GM19438 (cell line): ENCODE measurements at regions not wholly inside any gene's neighbourhood (a gene's known extent, or its start where the extent isn't known, plus 50 kb on each side); places are given as distances from the start of the nearest gene placed in this dataset.
A peak's percentile ranks its signal among the peaks of the same experiment; 100 is the strongest.

ENCODE experiments used
- ATAC-seq: cut with Tn5 transposase; IDR thresholded peaks from one replicate; pipeline ENCODE4 v1.9.1; 2021; ENCODE audit warnings: low read depth; ENCODE audit not compliant: unreplicated experiment

DNA sequence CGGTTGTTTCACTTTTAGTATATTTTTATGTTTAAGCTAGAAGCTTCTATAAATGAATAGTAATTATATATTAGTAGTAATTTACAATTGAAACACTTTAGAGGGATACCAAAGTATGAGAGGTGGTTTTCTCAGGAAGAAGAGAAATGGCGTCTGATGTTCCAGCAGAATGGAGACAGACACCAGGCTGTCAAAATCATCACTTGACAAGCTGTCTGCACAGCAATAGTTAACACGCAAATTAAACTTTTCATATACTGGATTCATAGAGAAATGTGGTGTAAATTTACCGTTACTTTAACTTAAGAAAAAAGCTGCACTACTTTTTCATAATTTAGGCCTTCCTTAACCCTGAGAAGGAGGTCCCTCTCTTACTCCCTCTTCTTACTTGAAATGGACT lies 82.6 kb downstream of the FAM217A start:
- ATAC-seq = no peak

DNA sequence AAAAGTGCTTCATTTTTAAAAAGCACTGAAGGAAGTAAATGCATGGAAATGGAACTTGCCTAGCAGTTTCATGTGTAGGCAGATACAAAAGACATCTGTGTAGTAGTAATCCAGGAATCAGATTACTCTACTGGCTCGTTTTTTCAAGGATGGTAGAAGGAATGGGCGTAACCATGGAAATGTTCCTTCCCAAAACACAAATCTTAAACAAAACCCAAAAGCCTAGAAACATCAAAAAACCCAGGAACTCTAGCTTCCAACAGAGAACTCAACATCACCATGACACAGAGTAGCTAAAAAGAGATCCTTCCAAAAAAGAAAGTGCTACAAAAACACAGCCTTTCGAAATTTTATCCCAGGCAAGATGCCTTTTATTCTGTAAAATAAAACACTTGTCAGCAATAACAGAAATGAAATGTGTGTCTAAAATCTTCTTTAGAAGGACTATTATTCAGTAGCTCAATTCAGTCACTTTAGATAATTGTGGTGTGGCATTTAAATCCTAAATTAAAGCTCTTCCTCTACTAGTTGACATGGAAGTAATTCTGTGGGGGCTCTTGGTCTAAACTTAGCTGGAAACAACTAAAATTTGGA lies 81.7 kb downstream of the FAM217A start:
- ATAC-seq = no peak

DNA sequence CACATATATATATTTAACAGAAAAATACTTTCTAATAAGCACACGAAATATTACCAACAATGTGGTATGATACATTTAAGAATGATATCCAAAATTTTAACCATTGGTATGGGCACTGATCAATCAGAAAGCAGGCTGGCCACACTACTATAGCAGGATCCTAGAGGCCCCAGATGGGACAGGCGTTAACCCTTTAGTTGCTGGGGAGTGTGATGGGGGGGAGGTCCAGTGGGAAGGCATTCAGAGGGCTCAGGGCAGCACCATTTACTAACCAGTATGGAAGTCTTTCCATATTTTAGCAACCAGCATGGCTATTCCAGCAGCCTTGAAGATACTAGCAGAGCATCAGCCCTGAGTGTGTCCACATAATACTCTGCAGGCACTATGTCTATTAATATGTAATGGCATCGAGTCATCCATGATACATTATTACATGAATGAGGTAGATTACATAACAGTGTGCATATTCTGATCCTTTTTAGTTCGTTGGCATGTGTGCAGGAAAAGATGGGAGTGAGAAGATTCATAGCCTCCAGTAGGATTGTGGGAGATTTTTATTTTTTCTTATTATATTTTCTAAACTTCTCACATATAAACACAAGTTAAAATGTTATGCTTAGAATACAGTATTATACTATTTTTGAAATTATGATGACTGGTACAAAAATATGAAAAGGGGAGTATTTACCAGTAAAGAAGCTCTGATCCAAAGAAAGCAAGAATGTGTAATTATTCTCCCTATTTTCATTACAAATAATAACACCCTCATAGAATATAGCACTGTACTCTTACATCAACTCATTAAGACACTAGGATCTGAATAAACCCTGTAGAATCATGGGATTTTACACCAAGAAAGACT lies 78.9 kb downstream of the FAM217A start:
- no peak for ATAC-seq

DNA sequence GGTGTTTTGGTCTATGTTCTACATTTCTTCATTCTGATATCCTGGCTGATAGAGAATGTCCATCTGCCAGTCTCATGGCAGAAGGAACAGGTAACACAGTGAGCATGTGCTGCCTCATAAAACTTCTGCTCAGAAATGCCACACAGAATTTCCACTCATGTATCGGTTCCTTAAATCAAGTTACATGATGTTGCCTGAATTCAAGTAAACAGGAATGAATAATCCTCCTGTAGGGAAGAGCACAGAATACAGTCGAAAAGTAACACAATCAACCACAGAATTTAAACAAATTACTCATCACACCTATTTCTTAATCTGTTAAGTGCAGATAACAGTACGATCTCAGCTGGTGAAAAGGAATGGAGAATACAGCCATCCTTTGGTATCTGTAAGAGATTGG lies 74.7 kb downstream of the FAM217A start:
- no peak for ATAC-seq

DNA sequence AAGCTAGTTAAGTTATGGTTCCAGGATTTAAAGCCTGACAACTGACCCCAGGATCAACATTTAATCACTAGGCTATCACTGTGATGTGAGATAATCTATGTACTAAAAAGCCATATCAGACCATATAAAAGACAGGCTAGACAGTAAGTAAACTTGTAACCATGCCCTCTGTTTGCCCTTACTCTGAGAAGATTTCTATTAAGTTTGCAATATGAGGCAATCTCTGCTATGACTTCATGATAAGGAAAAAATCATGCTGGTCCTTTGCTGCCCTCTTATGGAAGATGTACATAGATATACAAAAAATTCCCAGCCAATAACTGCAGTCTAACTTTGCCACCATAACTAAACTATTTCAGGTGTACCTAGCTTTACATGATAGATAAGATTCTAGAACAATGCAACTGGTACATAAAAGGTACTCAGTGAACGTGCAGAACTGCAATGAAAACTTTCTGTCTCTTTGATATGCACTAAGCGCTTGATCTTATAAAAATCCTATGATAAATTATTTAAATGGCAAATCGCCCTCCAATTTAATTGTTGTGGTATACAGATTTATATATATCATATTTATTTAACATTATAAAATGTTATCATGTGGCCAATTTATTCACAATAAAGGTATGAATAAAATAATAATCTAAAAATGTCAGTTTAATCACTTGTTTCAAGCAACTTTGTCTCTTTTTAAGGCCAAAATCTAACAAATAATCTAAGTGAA lies 70.5 kb downstream of the FAM217A start:
- ATAC-seq = no peak

DNA sequence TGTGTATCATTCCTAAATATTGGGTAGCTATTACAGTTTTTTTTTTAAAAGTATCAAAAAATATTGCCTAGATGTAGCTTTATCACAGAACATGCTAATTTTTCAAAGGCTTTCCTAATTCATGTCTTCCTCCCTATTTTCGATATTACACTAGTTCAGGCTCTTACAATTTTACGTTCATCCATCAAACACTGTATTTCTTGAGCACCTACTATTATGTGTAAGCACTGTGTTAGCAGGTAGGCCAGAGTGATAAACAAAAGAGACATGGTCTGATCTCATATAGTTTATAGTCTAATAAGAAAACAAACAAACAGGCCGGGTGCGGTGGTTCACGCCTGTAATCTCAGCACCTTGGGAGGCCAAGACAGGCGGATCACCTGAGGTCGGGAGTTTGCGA lies 69.5 kb downstream of the FAM217A start:
- no peak for ATAC-seq

DNA sequence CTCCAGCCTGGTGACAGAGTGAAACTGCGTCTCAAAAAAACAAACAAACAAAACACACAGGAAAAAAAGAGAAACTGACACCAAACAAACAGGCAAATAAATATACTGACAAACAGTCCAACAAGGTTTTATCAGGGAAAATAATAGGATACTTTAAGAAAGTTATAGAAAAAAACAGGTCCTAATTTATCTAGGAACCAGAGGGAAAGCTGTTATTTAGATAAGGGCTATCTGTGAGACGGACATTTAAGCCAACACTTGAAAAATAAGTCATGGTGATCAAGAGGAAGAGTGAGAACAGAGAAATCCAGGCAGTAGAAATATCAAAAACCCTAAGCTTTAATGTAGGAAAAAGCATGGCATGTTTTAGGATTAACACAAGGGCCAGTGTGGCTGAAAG lies 68.9 kb downstream of the FAM217A start:
- ATAC-seq = no peak

DNA sequence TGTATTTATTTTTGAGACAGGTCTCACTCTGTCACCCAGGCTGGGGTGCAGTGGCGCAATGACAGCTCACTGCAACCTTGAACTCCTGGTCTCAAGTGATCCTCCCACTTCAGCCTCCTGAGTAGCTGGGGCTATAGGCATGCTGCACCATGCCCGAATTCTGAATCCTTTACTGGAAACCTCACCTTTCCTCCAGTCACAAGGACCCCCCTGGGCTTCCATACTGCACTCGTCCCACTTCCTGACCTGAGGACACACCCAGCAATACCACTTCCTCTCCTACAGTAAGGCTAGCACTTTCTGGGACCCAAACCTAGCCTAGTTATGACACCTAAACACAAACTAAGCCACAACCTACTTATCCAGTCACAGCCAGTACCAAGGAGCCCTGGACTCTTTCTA lies 68.2 kb downstream of the FAM217A start:
- no peak for ATAC-seq

DNA sequence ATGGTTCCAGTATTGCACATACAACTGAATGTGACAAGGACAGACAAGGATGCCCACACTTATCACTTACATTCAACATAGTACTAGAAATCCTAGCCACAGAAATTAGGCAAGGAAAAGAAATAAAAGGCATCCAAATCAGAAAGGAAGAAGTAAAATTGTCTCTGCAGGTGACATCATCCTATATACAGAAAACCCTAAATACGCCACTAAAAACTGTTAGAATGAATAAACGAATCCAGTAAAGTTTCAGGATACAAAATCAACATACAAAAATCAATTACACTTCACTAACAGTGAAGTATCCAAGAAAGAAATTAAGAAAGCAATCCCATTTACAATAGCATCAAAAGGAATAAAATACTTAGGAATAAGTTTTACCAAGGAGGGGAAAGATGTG lies 66.1 kb downstream of the FAM217A start:
- no peak for ATAC-seq

DNA sequence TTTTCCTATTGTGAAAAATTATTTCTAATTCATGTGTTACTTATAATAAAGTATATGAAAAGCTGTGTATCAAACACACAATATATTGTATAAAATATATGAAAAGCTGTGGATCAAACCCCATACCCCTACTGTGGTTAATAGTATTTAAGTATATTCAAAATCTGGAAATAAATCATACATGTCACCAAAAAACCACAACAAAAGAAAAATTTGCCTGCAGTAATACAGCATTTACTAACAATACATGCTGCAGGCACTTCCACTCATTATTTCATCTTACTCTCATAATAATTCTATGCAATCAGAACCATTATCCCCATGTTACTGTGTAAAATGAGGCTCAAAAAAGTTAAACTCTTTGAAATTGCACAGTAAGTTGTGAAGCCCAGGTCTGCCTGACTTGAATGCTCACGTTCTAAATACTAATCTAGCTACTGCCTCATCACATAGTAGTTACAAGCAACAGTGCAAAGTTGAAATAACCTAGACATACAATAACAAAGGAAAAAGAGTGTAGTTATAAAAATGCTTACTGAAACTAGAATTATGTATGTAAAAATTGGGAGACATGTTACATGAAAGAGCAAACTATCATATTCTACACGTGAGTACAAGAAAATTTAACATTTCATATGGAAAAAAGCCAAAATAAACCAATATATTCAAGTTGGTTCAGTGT lies 61.7 kb downstream of the FAM217A start:
- ATAC-seq = no peak

DNA sequence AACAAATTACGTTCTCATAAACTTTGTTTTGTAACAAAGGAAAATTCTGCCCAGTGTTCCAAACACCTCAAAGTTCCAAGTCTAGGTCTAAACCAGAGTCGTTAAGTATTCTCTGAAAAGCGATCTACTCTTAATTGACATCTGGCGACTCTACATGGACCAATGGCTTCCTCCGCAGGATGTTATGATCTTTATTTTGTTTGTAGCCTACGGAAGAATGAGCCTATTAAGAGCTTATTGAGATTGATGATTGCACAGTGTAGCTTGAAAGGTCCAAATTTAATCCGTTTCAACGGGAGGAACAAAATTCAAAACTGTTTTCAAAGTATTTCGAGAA lies 61.1 kb downstream of the FAM217A start:
- no peak for ATAC-seq

DNA sequence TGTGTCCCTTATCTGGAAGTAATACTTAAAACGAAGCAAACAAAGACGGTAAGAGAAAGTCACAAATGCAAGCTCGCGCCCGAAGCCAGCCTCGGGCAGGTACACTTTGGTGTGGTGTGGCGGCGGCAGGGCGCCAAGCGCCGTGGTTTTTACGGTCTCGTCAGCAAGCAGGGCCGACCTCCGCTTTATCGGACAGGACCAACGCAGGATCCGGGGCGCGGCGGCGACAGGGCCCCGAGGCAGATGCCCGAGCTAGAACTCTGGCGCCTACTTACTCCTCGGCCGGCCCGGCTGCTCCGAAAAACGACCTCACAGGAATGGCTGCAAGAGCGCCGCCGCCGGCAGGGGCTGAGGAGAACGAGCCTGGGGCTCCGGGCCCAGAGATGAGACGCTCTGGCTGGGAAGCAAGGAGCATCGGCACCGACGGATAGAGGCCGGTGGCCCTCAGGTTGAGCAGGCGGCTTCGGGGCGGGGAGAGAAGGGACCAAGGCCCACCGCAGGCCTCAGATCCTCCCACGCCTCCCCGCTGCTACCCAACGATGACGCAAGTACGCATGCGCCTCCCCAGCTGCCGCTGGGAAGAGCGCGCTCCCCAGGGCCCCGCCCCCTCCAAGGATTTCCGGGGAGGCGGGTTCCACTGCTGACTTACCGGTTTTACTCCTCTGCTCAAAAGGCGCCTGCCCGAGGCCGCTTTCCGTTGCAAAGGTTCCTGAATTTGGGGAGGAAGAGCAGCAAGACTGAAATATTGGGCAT lies 60.6 kb downstream of the FAM217A start:
- peak; percentile 70 for ATAC-seq
